ENCODE measurements at regions not wholly inside any gene's neighbourhood (a gene's known extent, or its start where the extent isn't known, plus 50 kb on each side); places are given as distances from the start of the nearest gene placed in this dataset.

DNA sequence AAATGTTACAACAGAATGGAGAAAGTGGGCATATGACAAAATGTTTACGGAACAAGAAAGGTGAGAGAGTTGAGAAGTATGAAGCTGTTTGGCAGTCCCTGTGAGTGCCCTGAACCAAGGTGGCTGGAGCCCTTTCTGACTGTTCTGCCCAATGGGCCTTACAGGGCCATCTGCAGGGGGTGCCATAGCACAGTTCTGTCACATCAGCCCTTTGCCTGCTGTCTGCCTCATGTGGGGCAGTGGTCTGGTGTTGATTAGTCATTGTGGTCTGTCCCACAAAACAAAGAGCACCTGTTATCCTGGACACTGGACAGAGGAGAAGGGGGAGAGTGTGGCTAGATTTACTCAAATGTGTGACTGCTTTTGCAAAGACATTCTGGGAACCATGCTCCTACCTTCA, 51.5 kb upstream of the OSBPL3 start:
- no peak for DNase-seq
- in situ Hi-C loops (cut with MboI; ENCODE audit: low pct_unique_long_range_greater_than_20kb, low sequenced_read_pairs), result no loop called here

DNA sequence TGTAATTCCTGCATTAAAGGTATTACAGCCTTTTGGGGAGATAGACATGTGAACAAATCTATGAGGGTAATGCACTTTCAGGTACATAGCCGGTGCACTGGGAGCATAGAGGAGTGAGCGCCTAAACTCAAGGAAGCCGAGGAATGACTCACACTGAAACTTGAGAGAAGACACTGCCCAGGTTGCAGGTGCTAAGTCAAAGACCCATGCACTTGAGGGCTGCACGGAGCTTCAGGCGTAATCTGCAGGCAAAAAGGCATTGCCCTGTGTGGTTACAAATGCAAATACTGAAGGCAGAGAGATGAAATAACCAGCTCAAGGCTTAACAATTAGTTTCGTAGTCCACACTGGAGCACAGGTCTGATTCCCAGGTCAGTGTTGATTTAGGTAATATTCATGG, 51.0 kb upstream of the OSBPL3 start:
- no peak for DNase-seq
- in situ Hi-C loops (cut with MboI; ENCODE audit: low pct_unique_long_range_greater_than_20kb, low sequenced_read_pairs), result no loop called here

All from KBM-7 (cell line).